T-helper 1 cell treated with Interleukin-12 subunit alpha and Interleukin-12 subunit beta and Interleukin-4 antibody, amounts not matched to agents 30 μg/mL and 1 μg/mL, for 36 hours (primary cell): ENCODE measurements at regions not wholly inside any gene's neighbourhood (a gene's known extent, or its start where the extent isn't known, plus 50 kb on each side); places are given as distances from the start of the nearest gene placed in this dataset.
"Not testable (repeated sequence)": the region's sequence is repeated elsewhere in the genome, so short reads cannot be mapped to it uniquely, and the experiment has no call there.

Experiments used
- H3K27ac Mint-ChIP-seq: one replicate; pipeline ENCODE4 v1.8.0; 2021; ENCODE audit warnings: mild to moderate bottlenecking, mixed read lengths
- H3K27me3 Mint-ChIP-seq: one replicate; pipeline ENCODE4 v1.8.0; 2021; ENCODE audit warnings: low read depth, mixed read lengths
- H3K36me3 Mint-ChIP-seq: one replicate; pipeline ENCODE4 v1.8.0; 2021; ENCODE audit warnings: low read depth, mixed read lengths
- H3K4me1 Mint-ChIP-seq: one replicate; pipeline ENCODE4 v1.8.0; 2021; ENCODE audit warnings: low read depth, mixed read lengths
- H3K4me3 Mint-ChIP-seq: one replicate; pipeline ENCODE4 v1.8.0; 2021; ENCODE audit warnings: mild to moderate bottlenecking, moderate library complexity, mixed read lengths
- H3K9me3 Mint-ChIP-seq: one replicate; pipeline ENCODE4 v1.8.0; 2021; ENCODE audit warnings: mixed read lengths

DNA sequence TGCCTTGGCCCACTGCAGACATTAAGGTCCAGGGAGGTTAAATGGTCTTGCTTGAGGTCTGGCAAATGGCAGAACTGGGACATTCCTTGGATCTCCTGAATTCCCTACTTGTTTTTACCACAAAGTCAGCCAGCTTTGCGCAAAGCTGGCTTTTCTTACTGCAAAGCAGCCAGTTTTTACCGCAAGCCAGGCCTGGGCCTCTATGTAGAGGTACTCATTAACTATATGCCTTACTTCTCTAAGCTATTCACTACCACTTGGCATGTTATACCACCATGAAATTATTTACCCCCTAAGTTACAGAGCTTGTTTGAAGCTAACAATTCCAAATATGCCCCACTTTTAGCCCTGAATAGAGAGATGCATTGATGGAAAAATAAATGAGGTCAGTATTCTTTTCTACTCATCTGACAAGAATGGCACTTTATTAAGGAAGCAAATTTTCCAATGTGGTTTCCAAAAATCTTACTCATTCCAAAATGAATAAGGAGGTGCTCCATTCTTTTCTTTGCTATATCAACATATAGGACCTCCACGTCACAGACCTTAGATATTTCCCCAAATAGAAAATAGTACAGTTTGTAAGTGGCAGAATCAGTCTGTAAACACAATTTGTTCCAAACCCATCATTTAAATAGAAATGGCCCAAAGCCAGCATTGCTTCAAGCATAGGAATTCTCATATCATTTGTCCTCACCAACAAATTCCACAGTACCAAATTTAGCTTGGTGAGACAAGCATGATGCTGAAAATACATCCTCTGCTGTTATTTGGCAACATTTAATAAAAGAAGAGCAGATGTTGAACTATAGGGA, 143.9 kb upstream of the TSC22D1 start:
- Mint-ChIP-seq H3K36me3 (no peaks in the 10 kb centered on the region), H3K27ac (no peak overlapping the region), H3K4me1 (no peaks in the 10 kb centered on the region), H3K4me3 (no peak overlapping the region), H3K9me3 (no peaks in the 10 kb centered on the region), H3K27me3 (peaks cover 17% of the 10 kb centered on the region)

DNA sequence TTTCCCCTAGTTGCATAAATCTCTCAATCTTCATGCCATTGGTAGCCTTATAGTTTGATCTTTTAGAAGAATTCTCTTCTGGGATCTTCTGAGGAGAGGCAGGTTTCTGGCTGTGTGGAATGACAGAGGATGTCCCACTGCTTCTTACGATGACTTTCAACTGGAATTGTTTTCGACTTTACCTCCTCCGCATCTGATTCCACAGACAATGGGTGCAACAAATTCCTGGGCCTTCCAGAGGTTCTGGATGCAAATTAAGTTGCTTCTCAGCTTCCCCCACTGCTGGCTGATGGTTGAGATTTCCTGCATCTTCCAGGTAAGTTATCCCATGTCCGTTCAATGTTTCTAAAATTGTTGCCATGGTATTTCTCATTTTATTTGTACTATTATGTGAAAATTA, 142.3 kb upstream of the TSC22D1 start:
- H3K27me3 Mint-ChIP-seq = peaks cover 13% of the 10 kb centered on the region
- no peak overlapping the region for H3K4me3 Mint-ChIP-seq
- no peaks in the 10 kb centered on the region for H3K36me3 Mint-ChIP-seq
- H3K4me1 Mint-ChIP-seq = no peaks in the 10 kb centered on the region
- H3K27ac Mint-ChIP-seq = no peak overlapping the region
- H3K9me3 Mint-ChIP-seq = no peaks in the 10 kb centered on the region

DNA sequence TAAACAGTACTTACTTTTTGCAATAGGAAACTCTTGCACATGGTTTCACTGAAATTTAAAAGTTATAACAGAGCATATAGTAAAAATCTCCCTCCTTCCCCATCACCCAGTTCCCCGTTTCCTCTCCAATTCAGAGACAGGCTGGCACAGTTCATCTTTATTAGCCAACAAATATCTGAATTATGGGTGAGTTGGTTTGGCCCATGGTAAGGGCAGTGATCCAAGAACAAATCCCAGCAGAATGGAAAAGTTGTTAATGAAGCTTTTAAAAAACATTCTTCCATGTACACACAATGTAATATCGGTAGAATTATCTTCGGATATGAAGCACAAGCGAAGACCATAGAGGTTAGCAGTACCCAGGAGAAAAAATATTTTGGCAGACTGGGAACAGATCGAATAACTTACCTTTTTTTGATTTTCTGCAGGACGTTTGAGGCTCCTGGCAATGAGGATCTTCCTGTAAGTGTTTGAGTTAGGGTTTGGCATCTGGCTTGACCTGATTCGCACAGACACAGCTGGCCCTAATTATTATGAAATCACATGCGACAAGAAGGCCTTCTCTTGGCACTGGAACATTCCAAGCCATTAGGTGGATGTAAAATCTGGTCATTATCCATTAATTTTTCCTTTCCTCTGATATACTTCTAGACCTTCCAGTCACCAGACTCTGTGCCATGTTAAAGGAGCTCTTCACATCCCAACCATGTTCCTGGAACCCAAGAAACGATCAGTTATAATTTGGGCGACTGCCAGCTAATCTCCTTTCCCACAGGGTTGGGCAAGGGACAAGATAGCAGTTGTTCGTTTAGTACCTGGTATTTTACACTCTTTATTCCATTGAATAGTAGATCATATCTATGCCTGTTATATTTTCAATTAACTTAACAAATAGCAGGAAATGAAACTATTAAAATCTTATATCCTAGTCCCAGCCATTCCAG, 139.4 kb upstream of the TSC22D1 start:
- H3K27ac Mint-ChIP-seq = no peak overlapping the region
- H3K27me3 Mint-ChIP-seq = peaks cover 9% of the 10 kb centered on the region
- H3K36me3 Mint-ChIP-seq = no peaks in the 10 kb centered on the region
- H3K9me3 Mint-ChIP-seq = no peaks in the 10 kb centered on the region
- H3K4me3 Mint-ChIP-seq = no peak overlapping the region
- H3K4me1 Mint-ChIP-seq = no peaks in the 10 kb centered on the region

GRCh38 chr13:44713788-44714469, 137.8 kb upstream of the TSC22D1 start:
- Mint-ChIP-seq H3K27me3 (peaks cover 11% of the 10 kb centered on the region), H3K4me1 (no peaks in the 10 kb centered on the region), H3K4me3 (no peak overlapping the region), H3K36me3 (no peaks in the 10 kb centered on the region), H3K9me3 (no peaks in the 10 kb centered on the region), H3K27ac (no peak overlapping the region)

DNA sequence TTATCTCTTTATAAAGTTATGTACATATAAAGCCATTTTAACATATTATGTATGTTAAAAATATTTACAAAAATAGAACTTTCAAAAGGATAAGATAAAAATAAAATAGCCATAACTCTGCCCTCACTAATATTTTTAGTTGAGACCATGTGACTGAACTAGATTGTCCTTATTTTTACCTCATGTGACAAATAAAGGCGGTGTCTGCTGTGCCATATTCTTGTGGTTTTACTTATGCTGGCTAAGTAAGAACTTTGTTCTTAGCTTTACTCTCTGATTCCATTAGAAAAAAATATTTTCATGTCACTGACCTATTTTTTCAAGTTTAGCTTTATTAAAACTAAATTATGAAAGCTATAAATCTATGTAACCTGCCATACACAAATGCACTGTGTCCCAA, 135.6 kb upstream of the TSC22D1 start:
- no peak overlapping the region for H3K4me3 Mint-ChIP-seq
- peaks cover 14% of the 10 kb centered on the region for H3K27me3 Mint-ChIP-seq
- H3K4me1 Mint-ChIP-seq = no peaks in the 10 kb centered on the region
- H3K27ac Mint-ChIP-seq = no peak overlapping the region
- H3K36me3 Mint-ChIP-seq = no peaks in the 10 kb centered on the region
- H3K9me3 Mint-ChIP-seq = no peaks in the 10 kb centered on the region

DNA sequence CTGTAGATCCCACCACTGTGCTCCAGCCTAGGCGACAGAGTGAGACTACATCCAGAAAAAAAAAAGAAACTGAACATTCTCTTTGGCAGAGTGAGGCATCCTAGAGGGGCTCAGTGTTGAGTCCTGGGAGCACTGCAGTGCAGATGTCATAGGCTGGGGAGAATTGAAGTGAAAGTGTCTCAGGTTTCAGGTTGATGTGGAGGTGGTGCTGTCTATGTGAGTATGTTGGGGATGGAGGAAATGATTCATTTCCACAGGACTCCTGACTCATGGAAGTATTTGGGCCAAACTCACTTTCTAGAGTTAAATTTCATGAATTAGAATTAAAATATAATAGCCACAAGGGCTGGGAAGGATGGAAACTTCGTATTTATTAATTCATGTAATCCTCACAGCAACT, 134.4 kb upstream of the TSC22D1 start:
- no peaks in the 10 kb centered on the region for H3K4me1 Mint-ChIP-seq
- H3K27me3 Mint-ChIP-seq = peaks cover 10% of the 10 kb centered on the region
- no peak overlapping the region for H3K27ac Mint-ChIP-seq
- no peaks in the 10 kb centered on the region for H3K36me3 Mint-ChIP-seq
- no peak overlapping the region for H3K4me3 Mint-ChIP-seq
- no peaks in the 10 kb centered on the region for H3K9me3 Mint-ChIP-seq

DNA sequence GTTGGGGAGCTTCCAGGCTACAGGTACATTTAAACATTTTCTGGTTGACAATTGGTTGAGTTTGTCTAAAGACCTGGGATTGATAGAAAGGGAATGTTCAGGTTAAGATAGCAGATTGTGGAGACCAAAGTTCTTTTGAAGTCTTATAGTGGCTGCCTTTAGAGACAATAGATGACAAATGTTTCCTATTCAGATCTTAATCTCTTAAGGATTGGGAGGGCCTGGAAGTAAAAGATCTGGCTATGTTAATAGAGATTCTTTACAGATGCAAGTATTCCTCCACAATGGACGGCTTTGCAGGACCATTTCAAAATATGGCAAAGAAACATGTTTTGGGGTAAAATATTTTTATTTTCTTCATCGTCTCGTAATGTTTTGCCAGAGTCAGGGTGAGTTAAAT, 128.7 kb upstream of the TSC22D1 start:
- not testable (repeated sequence) for H3K27ac Mint-ChIP-seq, H3K36me3 Mint-ChIP-seq, H3K4me1 Mint-ChIP-seq, H3K4me3 Mint-ChIP-seq, H3K9me3 Mint-ChIP-seq
- peaks cover 20% of the 10 kb centered on the region for H3K27me3 Mint-ChIP-seq

GRCh38 chr13:44703371-44703770, 127.2 kb upstream of the TSC22D1 start:
- Mint-ChIP-seq H3K27ac (no peak overlapping the region), H3K4me1 (no peaks in the 10 kb centered on the region), H3K4me3 (no peak overlapping the region), H3K36me3 (no peaks in the 10 kb centered on the region), H3K27me3 (peaks cover 15% of the 10 kb centered on the region), H3K9me3 (no peaks in the 10 kb centered on the region)

DNA sequence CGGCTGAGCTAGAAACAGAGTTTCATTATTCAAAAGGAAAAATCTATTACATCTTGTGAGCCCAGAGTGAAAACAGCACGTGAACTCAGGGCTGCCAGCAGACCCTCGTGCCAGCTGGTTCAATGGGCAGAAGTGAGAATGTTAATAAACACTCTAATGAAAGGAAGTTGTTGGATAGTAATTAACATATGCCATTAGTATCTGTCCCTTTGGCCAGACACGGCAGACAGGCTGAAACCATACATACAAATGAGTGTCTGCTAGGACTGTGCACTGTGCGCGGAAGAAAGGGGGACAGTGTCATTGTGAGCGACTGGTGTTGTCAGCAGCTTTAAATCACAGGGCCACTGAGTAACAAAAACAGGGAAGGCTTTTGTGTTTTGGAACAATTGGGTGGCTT, 121.9 kb upstream of the TSC22D1 start:
- Mint-ChIP-seq H3K27ac (no peak overlapping the region), H3K4me1 (no peaks in the 10 kb centered on the region), H3K36me3 (no peaks in the 10 kb centered on the region), H3K27me3 (peaks cover 16% of the 10 kb centered on the region), H3K4me3 (no peak overlapping the region), H3K9me3 (no peaks in the 10 kb centered on the region)

- H3K27ac Mint-ChIP-seq = no peak overlapping the region
- no peak overlapping the region for H3K4me3 Mint-ChIP-seq
Observed at GRCh38 chr13:44697058-44697457, 120.9 kb upstream of the TSC22D1 start.

DNA sequence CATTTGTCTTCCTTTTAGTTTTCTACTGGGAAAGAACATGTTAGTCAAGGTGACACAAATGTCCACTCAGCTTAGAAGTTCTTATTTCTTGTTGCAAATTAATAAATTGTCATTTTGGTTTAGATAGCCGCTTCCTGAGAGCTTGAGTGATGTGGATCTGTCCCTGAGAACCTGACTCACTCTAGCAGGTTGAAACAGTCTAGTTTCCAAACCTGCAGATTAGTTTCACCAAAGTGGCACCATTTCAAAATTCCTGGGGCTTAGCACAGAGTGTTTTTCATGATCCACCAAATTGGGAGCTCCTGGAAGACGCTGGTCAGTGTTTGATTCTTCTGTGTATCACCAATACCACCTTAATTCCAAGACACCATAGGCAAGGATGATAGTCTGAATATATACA, 119.4 kb upstream of the TSC22D1 start:
- H3K36me3 Mint-ChIP-seq = no peaks in the 10 kb centered on the region
- no peak overlapping the region for H3K4me3 Mint-ChIP-seq
- H3K9me3 Mint-ChIP-seq = no peaks in the 10 kb centered on the region
- no peak overlapping the region for H3K27ac Mint-ChIP-seq
- no peaks in the 10 kb centered on the region for H3K4me1 Mint-ChIP-seq
- peaks cover 12% of the 10 kb centered on the region for H3K27me3 Mint-ChIP-seq

More at GRCh38 chr13:44697058-44697457, 120.9 kb upstream of the TSC22D1 start:
- no peaks in the 10 kb centered on the region for H3K9me3 Mint-ChIP-seq
- H3K36me3 Mint-ChIP-seq = no peaks in the 10 kb centered on the region
- H3K27me3 Mint-ChIP-seq = peaks cover 16% of the 10 kb centered on the region
- no peaks in the 10 kb centered on the region for H3K4me1 Mint-ChIP-seq

DNA sequence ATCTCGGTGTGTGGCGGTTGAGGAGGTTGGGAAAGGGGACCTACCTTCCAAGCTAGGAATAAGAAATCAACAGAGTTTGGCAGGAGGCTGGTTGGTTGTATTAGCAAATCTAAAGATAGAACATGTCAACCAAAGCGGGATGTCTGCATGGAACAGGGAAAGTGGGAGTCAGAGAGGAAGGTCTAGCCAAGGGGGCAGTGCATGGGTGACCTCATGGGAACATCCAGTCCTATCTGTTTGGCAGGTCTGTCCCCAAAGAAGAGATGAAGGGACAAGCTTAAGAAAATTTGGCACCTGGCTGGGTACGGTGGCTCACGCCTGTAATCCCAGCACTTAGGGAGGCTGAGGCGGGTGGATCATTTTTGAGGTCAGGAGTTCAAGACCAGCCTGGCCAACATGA, 118.7 kb upstream of the TSC22D1 start:
- Mint-ChIP-seq H3K4me1 (no peaks in the 10 kb centered on the region), H3K27ac (no peak overlapping the region), H3K9me3 (no peaks in the 10 kb centered on the region), H3K36me3 (no peaks in the 10 kb centered on the region), H3K27me3 (peaks cover 10% of the 10 kb centered on the region), H3K4me3 (no peak overlapping the region)

GRCh38 chr13:44694291-44694690, 118.2 kb upstream of the TSC22D1 start:
- H3K9me3 Mint-ChIP-seq = no peaks in the 10 kb centered on the region
- H3K4me1 Mint-ChIP-seq = no peaks in the 10 kb centered on the region
- no peaks in the 10 kb centered on the region for H3K36me3 Mint-ChIP-seq
- peaks cover 10% of the 10 kb centered on the region for H3K27me3 Mint-ChIP-seq
- H3K27ac Mint-ChIP-seq = no peak overlapping the region
- no peak overlapping the region for H3K4me3 Mint-ChIP-seq

GRCh38 chr13:44693156-44693764, 117.1 kb upstream of the TSC22D1 start:
- Mint-ChIP-seq H3K4me3 (no peak overlapping the region), H3K27me3 (peaks cover 10% of the 10 kb centered on the region), H3K27ac (no peak overlapping the region), H3K9me3 (no peaks in the 10 kb centered on the region), H3K4me1 (no peaks in the 10 kb centered on the region), H3K36me3 (no peaks in the 10 kb centered on the region)
